HG02938 (cell line): ENCODE measurements at regions not wholly inside any gene's neighbourhood (a gene's known extent, or its start where the extent isn't known, plus 50 kb on each side); places are given as distances from the start of the nearest gene placed in this dataset.

Source experiments
- ATAC-seq: cut with Tn5 transposase; IDR thresholded peaks from one replicate; pipeline ENCODE4 v1.9.1; 2021; ENCODE audit warnings: mild to moderate bottlenecking, moderate library complexity; ENCODE audit not compliant: unreplicated experiment

- ATAC-seq: no peak
These were observed 132.1 kb downstream of the RHOU start for GRCh38 chr1:228867108-228867950.

- no peak for ATAC-seq
These were observed 132.9 kb downstream of the RHOU start for GRCh38 chr1:228867951-228868730.

GRCh38 chr1:228868731-228869024, 133.4 kb downstream of the RHOU start:
- ATAC-seq: no peak

- ATAC-seq: no peak
These were observed 134.1 kb downstream of the RHOU start for GRCh38 chr1:228869312-228869824.

GRCh38 chr1:228870041-228870713, 134.9 kb downstream of the RHOU start:
- ATAC-seq: no peak

GRCh38 chr1:228871314-228872061, 136.2 kb downstream of the RHOU start:
- no peak for ATAC-seq

- ATAC-seq: no peak
These were observed 136.8 kb downstream of the RHOU start for GRCh38 chr1:228872080-228872479.

- no peak for ATAC-seq
These were observed 138.4 kb downstream of the RHOU start for GRCh38 chr1:228873709-228874108.

- ATAC-seq: no peak
These were observed 140.5 kb downstream of the RHOU start for GRCh38 chr1:228875741-228876140.

GRCh38 chr1:228876187-228876586, 140.9 kb downstream of the RHOU start:
- no peak for ATAC-seq

- no peak for ATAC-seq
These were observed 143.9 kb downstream of the RHOU start for GRCh38 chr1:228879164-228879563.

GRCh38 chr1:228882041-228882770, 146.9 kb downstream of the RHOU start:
- ATAC-seq: no peak

- no peak for ATAC-seq
These were observed 147.6 kb downstream of the RHOU start for GRCh38 chr1:228882771-228883450.

- ATAC-seq: no peak
These were observed 148.3 kb downstream of the RHOU start for GRCh38 chr1:228883535-228883934.

- no peak for ATAC-seq
These were observed 148.9 kb downstream of the RHOU start for GRCh38 chr1:228884196-228884595.

GRCh38 chr1:228884615-228885566, 149.6 kb downstream of the RHOU start:
- ATAC-seq: no peak

- no peak for ATAC-seq
These were observed 150.6 kb downstream of the RHOU start for GRCh38 chr1:228885845-228886244.

- ATAC-seq: no peak
These were observed 151.8 kb downstream of the RHOU start for GRCh38 chr1:228887101-228887500.
